ENCODE measurements at regions not wholly inside any gene's neighbourhood (a gene's known extent, or its start where the extent isn't known, plus 50 kb on each side); places are given as distances from the start of the nearest gene placed in this dataset.

- H3K36me3 ChIP-seq, result no peaks in the 10 kb centered on the region
- WGBS, 2 donors, result 90 to 95% methylated on average over 2 of the region's 2 CpGs
- no peaks in the 10 kb centered on the region for H3K9me3 ChIP-seq
- H3K27ac ChIP-seq, result no peak overlapping the region
- H3K4me3 ChIP-seq (replicated peaks in 1 of 3), result no peak overlapping the region
- TF ChIP-seq POLR2A (IDR thresholded peaks at IDR 0.05) (no peak), CTCF (IDR thresholded peaks at IDR 0.05) (no peak)
- peaks cover 8 to 10% of the 10 kb centered on the region in 2 donors for H3K4me1 ChIP-seq
- intact Hi-C loops (cut with DNase I), result no loop called here
- H3K27me3 ChIP-seq, result no peaks in the 10 kb centered on the region
- DNase-seq, result no peak
Observed at GRCh38 chr18:21168880-21169279, 57.3 kb upstream of the ROCK1 start.

DNA sequence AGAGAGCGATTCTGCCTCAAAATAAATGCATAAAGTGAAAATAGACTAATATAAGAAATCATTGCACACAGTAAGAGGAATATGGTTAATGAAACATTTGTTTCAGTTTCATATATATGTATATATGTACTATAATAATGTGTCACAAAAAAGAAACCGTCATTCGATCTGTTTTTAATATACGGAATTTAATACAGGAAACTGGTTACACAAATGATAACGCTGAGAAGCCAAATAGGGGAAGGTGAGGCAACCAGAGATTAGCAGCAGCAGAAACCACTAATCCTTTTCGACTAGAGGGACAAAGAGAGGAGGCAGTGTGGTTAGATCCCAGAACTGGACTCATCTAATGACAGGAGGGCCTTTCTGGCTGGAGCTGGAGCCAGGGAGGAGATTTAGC lies 64.2 kb upstream of the GREB1L start:
- Histone ChIP-seq H3K4me1 (peaks cover 9 to 10% of the 10 kb centered on the region in 2 donors), H3K27me3 (no peaks in the 10 kb centered on the region), H3K27ac (no peak overlapping the region), H3K36me3 (no peaks in the 10 kb centered on the region), H3K4me3 (replicated peaks in 1 of 3) (no peak overlapping the region), H3K9me3 (no peaks in the 10 kb centered on the region)
- DNase-seq, result no peak
- WGBS, 2 donors, result 84 to 89% methylated on average over 6 of the region's 6 CpGs
- no peak for TF ChIP-seq CTCF (IDR thresholded peaks at IDR 0.05)
- no peak for TF ChIP-seq POLR2A (IDR thresholded peaks at IDR 0.05)
- intact Hi-C loops (cut with DNase I), result no loop called here

- Histone ChIP-seq H3K9me3 (no peaks in the 10 kb centered on the region), H3K27me3 (no peaks in the 10 kb centered on the region), H3K36me3 (no peaks in the 10 kb centered on the region), H3K27ac (no peak overlapping the region), H3K4me1 (no peaks in the 10 kb centered on the region), H3K4me3 (replicated peaks in 1 of 3) (no peak overlapping the region)
- intact Hi-C loops (cut with DNase I), result no loop called here
- 37% methylated on average over 7 of the region's 7 CpGs for WGBS, 2 donors
- peak; percentile 34 to 52 for DNase-seq
- TF ChIP-seq POLR2A (IDR thresholded peaks at IDR 0.05) (no peak), CTCF (IDR thresholded peaks at IDR 0.05) (peak; percentile 34 to 71 (median 66))
Observed at GRCh38 chr18:21179590-21180220, 62.3 kb upstream of the GREB1L start.

DNA sequence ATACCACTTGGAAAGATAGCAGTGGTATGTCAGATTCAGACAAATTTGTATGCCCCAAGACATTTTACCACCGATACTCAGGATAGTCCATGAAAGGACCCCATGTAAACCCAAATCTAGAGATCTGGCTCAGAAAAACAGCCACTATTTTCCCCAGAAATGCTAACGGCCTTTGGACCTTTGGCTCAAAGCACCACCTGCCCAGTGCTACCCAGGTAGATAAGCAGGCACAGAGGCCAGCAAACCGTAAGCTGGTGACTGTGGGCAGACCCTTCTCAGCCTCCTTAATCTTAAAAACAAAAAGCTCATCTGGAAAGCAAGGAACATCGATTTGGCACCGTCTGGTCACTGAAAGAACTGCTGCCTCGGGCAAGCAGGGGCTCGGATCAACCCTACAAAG lies 61.4 kb upstream of the GREB1L start:
- Histone ChIP-seq H3K36me3 (no peaks in the 10 kb centered on the region), H3K4me3 (replicated peaks in 1 of 3) (no peak overlapping the region), H3K27me3 (no peaks in the 10 kb centered on the region), H3K27ac (no peak overlapping the region), H3K4me1 (no peaks in the 10 kb centered on the region), H3K9me3 (no peaks in the 10 kb centered on the region)
- intact Hi-C loops (cut with DNase I), result no loop called here
- 76 to 84% methylated on average over 7 of the region's 7 CpGs for WGBS, 2 donors
- no peak for TF ChIP-seq POLR2A (IDR thresholded peaks at IDR 0.05)
- no peak for TF ChIP-seq CTCF (IDR thresholded peaks at IDR 0.05)
- no peak for DNase-seq

- no peak for DNase-seq
- intact Hi-C loops (cut with DNase I), result no loop called here
- no peak for TF ChIP-seq POLR2A (IDR thresholded peaks at IDR 0.05)
- no peak for TF ChIP-seq CTCF (IDR thresholded peaks at IDR 0.05)
- H3K27ac ChIP-seq, result no peak overlapping the region
- H3K27me3 ChIP-seq, result no peaks in the 10 kb centered on the region
- H3K9me3 ChIP-seq, result no peaks in the 10 kb centered on the region
- H3K4me3 ChIP-seq (replicated peaks in 1 of 3), result no peak overlapping the region
- 75 to 77% methylated on average over 3 of the region's 3 CpGs for WGBS, 2 donors
- H3K36me3 ChIP-seq, result no peaks in the 10 kb centered on the region
- no peaks in the 10 kb centered on the region for H3K4me1 ChIP-seq
Observed at GRCh38 chr18:21181766-21182165, 60.3 kb upstream of the GREB1L start.

All from thyroid gland (tissue), 4 donors.